Activated CD4-positive, alpha-beta memory T cell treated with anti-CD3 and anti-CD28 coated beads, Interleukin-2, amount 10 ng/mL, durations not matched to agents 7 days and 5 days (primary cell): ENCODE measurements at regions not wholly inside any gene's neighbourhood (a gene's known extent, or its start where the extent isn't known, plus 50 kb on each side); places are given as distances from the start of the nearest gene placed in this dataset.

Source experiments
- CTCF ChIA-PET: fragments of 350-600 bp; sonication (Branson Sonifier 250); formaldehyde crosslinking; loops from one replicate; lab custom pipeline; 2021; ENCODE audit warnings: antibody characterized with exemption, inconsistent platforms; lab: Charles Lee
- POLR2A ChIA-PET: fragments of 350-600 bp; sonication (Branson Sonifier 250); formaldehyde crosslinking; loops from one replicate; lab custom pipeline; 2021; ENCODE audit warnings: antibody characterized with exemption; lab: Charles Lee
- DNase-seq: peaks from one replicate; pipeline ENCODE4 v3.0.0-alpha.2; 2020
- H3K27ac Mint-ChIP-seq: one replicate; pipeline ENCODE4 v1.8.0; 2021; ENCODE audit warnings: mild to moderate bottlenecking, mixed read lengths
- H3K27me3 Mint-ChIP-seq: one replicate; pipeline ENCODE4 v1.8.0; 2021; ENCODE audit warnings: mixed read lengths
- H3K36me3 Mint-ChIP-seq: one replicate; pipeline ENCODE4 v1.8.0; 2021; ENCODE audit warnings: low read depth, mixed read lengths
- H3K4me1 Mint-ChIP-seq: one replicate; pipeline ENCODE4 v1.8.0; 2021; ENCODE audit warnings: mixed read lengths
- H3K4me3 Mint-ChIP-seq: one replicate; pipeline ENCODE4 v1.8.0; 2021; ENCODE audit warnings: mild to moderate bottlenecking, mixed read lengths
- H3K9me3 Mint-ChIP-seq: one replicate; pipeline ENCODE4 v1.8.0; 2021; ENCODE audit warnings: mixed read lengths

DNA sequence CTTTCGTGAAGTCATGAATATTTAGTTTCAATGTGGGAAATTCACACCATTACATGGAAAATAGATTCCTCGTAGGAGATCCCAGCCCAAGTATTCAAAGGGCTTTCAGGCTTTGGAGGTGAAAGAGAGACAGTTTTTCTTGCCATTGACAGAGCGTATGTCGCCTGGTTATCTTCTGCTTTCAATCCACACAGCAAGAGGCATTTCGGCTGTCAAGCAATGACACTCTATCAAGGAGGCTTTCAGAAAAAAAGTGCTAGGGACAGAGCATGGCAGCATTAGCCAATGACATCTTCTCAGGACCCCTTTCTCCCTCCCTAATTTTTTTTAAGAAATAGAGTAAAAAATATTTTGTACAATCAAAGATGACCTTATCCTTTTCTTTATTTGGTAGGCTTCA lies 492.8 kb downstream of the TMEM182 start:
- Mint-ChIP-seq H3K36me3 (no peaks in the 10 kb centered on the region), H3K9me3 (peaks cover 11% of the 10 kb centered on the region), H3K4me1 (no peaks in the 10 kb centered on the region), H3K4me3 (no peak overlapping the region), H3K27ac (no peak overlapping the region), H3K27me3 (no peaks in the 10 kb centered on the region)
- DNase-seq, result no peak
- ChIA-PET CTCF (no interaction called here), POLR2A (no interaction called here)

DNA sequence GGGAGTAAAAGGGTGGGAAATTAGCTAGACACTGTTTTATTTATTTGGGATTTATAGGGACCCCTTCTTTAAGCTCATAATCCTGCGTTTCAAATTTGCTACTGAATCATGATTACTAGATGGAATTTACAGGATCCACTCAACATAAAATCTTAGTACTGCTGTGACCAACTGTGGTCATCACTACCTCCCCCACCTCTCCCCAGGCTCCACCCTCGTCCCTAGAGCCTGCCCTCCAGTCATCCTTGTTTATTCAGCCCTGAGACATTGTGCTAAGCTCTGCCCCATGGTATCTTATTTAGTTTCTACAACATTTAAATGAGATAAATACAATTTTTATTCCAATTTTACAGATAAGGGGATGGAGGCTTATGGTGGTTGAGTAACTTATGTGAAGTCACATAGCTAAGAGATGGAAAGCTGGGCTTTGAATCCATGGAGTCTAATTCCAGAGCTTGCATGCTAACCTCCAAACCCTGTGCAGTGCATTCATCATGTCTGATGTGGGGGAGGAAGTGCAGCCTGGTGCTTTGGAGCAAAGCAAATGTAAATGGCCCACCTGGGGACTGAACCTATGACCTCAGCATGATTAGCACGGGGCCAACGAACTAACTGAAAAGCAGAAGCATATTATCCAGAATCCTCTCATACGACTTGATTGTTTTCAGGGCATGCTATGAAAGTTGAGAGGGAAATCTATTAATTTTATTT lies 502.4 kb downstream of the TMEM182 start:
- H3K4me3 Mint-ChIP-seq, result no peak overlapping the region
- POLR2A ChIA-PET, result no interaction called here
- CTCF ChIA-PET, result no interaction called here
- no peaks in the 10 kb centered on the region for H3K4me1 Mint-ChIP-seq
- H3K9me3 Mint-ChIP-seq, result peaks cover 23% of the 10 kb centered on the region
- no peak for DNase-seq
- H3K27ac Mint-ChIP-seq, result no peak overlapping the region
- no peaks in the 10 kb centered on the region for H3K27me3 Mint-ChIP-seq
- no peaks in the 10 kb centered on the region for H3K36me3 Mint-ChIP-seq

DNA sequence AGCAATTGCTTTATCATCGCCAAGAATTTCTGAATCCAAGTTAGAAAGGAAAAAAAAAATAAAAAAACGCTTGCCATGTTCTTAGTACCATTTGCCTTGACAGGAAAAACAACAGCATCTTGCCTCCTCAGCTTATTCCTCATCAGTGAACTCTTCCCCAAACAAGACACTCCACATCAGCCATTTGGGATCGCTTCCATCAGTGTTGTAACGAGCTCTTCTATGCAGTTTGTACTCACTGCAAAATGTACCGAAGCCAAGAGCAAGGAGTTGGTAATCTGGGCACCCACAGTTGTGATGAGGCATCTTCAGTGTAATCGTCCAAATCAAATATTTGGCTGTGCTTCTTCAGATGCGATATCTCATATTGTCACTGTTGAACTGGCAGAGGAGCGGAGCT lies 503.7 kb downstream of the TMEM182 start:
- CTCF ChIA-PET, result no interaction called here
- Mint-ChIP-seq H3K4me3 (no peak overlapping the region), H3K27me3 (no peaks in the 10 kb centered on the region), H3K9me3 (peaks cover 27% of the 10 kb centered on the region), H3K27ac (no peak overlapping the region), H3K4me1 (no peaks in the 10 kb centered on the region), H3K36me3 (no peaks in the 10 kb centered on the region)
- POLR2A ChIA-PET, result no interaction called here
- no peak for DNase-seq

GRCh38 chr2:103268841-103269498 lies 507.1 kb downstream of the TMEM182 start:
- no peak overlapping the region for H3K27ac Mint-ChIP-seq
- ChIA-PET CTCF (no interaction called here), POLR2A (no interaction called here)
- no peak overlapping the region for H3K4me3 Mint-ChIP-seq
- no peak for DNase-seq
- no peaks in the 10 kb centered on the region for H3K27me3 Mint-ChIP-seq
- no peaks in the 10 kb centered on the region for H3K4me1 Mint-ChIP-seq
- peaks cover 25% of the 10 kb centered on the region for H3K9me3 Mint-ChIP-seq
- H3K36me3 Mint-ChIP-seq, result no peaks in the 10 kb centered on the region

- DNase-seq, result no peak
Measured at GRCh38 chr2:103276869-103277268, 515.0 kb downstream of the TMEM182 start.

DNA sequence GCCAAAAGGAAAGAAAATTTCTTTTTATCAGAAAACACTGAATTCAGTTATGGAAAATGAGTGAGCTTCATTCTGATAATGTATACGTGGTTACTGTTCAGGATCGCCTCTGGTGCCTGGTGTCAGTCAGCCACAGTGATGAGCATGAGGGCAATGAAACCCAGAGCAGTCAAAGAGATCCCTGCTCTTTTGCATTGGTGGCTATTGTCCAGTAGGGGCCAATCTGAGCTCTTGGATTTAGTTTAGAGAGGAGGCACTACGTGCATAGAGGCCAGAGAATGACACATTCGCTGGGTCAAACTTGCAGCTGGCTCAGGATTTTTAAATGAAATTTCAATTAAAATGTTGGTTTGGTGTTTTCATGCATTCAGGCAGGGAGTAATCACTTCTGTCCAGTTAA lies 522.9 kb downstream of the TMEM182 start:
- Mint-ChIP-seq H3K36me3 (no peaks in the 10 kb centered on the region), H3K27ac (no peak overlapping the region), H3K4me3 (no peak overlapping the region), H3K27me3 (no peaks in the 10 kb centered on the region), H3K9me3 (peaks cover 8% of the 10 kb centered on the region), H3K4me1 (no peaks in the 10 kb centered on the region)
- DNase-seq, result no peak
- POLR2A ChIA-PET, result no interaction called here
- CTCF ChIA-PET, result no interaction called here

More at GRCh38 chr2:103276869-103277268, 515.0 kb downstream of the TMEM182 start:
- no peaks in the 10 kb centered on the region for H3K36me3 Mint-ChIP-seq
- H3K4me1 Mint-ChIP-seq, result no peaks in the 10 kb centered on the region
- H3K4me3 Mint-ChIP-seq, result no peak overlapping the region
- POLR2A ChIA-PET, result no interaction called here
- no peaks in the 10 kb centered on the region for H3K27me3 Mint-ChIP-seq
- CTCF ChIA-PET, result no interaction called here
- no peak overlapping the region for H3K27ac Mint-ChIP-seq
- H3K9me3 Mint-ChIP-seq, result peaks cover 2% of the 10 kb centered on the region

DNA sequence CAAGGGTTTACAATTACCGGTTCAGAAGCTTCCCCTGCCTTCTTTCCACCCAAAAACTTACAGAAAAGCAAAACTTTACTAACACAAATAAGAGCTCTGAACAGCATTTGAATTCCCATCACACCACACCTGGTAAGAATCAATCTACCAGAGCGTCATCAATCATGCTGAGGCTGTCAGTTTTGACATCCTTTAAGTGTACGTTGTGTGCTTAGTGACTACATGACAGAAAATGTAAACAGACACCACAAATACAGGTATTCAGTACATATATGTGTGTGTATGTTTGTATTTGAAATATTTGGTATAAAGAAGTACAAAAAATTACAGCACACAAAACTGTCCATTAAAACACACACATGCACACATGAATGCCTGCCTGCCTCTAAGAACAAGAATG lies 523.5 kb downstream of the TMEM182 start:
- peaks cover 8% of the 10 kb centered on the region for H3K9me3 Mint-ChIP-seq
- H3K36me3 Mint-ChIP-seq, result no peaks in the 10 kb centered on the region
- H3K4me3 Mint-ChIP-seq, result no peak overlapping the region

DNA sequence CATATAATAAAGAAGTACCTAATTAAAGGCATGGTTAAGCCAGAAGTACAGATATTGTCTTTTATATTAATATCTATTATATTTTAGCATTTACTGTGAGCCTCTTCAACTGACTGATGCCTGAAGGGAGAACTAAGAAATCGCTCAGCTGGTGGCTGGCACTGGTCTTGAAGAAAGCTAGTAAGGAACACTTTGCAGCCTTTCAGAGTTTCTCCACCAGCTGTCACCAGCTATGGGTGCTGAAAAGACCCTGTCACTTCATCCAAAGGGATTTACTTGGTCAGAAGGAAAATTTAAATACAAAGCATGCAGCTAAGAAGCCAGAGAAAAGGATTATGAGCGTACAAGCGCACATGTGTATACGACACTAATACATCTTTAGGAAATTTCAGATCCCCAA lies 525.9 kb downstream of the TMEM182 start:
- no peak for DNase-seq
- Mint-ChIP-seq H3K36me3 (no peaks in the 10 kb centered on the region), H3K27me3 (no peaks in the 10 kb centered on the region), H3K4me3 (no peak overlapping the region), H3K27ac (no peak overlapping the region), H3K9me3 (peaks cover 5% of the 10 kb centered on the region), H3K4me1 (no peaks in the 10 kb centered on the region)
- CTCF ChIA-PET, result no interaction called here
- POLR2A ChIA-PET, result no interaction called here

More for the DNA sequence above, 523.5 kb downstream of the TMEM182 start:
- H3K4me1 Mint-ChIP-seq, result no peaks in the 10 kb centered on the region
- ChIA-PET CTCF (no interaction called here), POLR2A (no interaction called here)
- H3K27ac Mint-ChIP-seq, result no peak overlapping the region
- no peaks in the 10 kb centered on the region for H3K27me3 Mint-ChIP-seq
- DNase-seq, result no peak

DNA sequence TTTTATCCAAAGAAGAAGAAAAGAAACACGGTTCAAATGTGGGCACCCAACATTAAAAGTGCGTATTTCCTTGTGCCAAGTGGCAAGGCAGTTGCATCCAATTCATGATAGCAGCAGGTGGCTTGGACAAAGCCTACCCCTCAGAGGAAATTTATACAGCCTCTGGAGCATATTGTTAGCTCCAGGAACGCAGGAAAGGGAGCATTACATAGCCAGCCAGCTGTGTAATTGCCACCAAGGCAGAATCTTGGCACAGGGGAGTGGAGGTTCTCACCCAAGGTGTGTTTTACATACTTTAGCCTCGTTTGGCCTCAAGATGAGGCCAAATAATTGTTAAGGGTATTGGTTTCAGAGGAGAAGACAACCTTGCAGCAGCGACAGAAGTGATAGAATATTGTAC lies 526.9 kb downstream of the TMEM182 start:
- no peak for DNase-seq
- Mint-ChIP-seq H3K27me3 (no peaks in the 10 kb centered on the region), H3K9me3 (peaks cover 3% of the 10 kb centered on the region), H3K4me1 (no peaks in the 10 kb centered on the region), H3K36me3 (no peaks in the 10 kb centered on the region), H3K27ac (no peak overlapping the region), H3K4me3 (no peak overlapping the region)
- POLR2A ChIA-PET, result no interaction called here
- CTCF ChIA-PET, result no interaction called here

DNA sequence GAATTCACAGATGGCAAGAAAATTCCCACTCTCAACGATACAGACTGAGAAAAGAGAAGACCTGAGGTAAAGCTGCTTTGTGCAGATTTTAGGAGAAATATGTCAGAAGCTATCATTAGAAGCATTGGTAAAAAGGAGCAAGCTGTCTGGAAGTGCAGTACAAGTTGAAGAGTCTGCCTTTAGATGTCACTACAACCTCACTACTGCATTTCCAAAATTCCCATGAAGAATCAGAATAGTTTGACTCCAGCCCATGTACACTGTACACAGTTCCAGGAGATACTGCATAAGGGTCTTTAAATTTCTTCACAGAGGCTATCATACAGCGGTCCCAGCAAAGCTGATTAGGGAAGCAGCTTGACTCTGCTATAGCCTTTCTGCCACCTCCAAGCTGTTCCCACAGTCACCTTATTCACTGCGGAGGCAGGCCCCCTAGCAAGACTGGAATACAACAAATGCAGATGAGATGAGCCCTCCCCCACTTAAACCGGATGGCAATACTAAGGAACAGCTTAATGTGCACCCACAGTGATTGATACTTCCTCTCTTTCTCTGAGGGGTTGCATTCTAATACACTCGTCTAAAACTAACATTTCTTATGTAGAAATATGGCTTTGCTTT lies 527.4 kb downstream of the TMEM182 start:
- Mint-ChIP-seq H3K36me3 (no peaks in the 10 kb centered on the region), H3K4me3 (no peak overlapping the region), H3K27me3 (no peaks in the 10 kb centered on the region), H3K27ac (no peak overlapping the region), H3K4me1 (no peaks in the 10 kb centered on the region), H3K9me3 (peaks cover 3% of the 10 kb centered on the region)
- ChIA-PET CTCF (no interaction called here), POLR2A (no interaction called here)
- DNase-seq, result no peak

DNA sequence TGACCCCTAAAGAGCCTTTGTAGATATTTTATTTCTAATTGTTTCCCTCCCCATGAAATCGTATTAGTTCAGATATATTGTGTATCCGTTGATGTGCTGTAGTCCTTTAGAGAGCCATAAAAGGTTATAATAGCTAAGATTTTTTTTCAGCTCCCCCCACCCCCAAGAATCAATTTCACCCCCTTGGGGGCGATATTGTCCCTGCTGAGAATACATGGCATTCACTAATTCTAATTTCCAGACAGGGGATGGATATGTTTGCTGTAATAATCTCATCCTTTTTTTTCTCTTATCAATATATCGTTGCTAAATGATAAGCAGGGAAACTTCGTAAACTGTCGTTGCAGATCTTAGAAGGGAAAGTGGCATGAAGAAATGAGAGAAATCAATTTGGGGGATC lies 530.7 kb downstream of the TMEM182 start:
- no peaks in the 10 kb centered on the region for H3K4me1 Mint-ChIP-seq
- no peak overlapping the region for H3K4me3 Mint-ChIP-seq
- ChIA-PET POLR2A (no interaction called here), CTCF (no interaction called here)
- no peak for DNase-seq
- H3K36me3 Mint-ChIP-seq, result no peaks in the 10 kb centered on the region
- peaks cover 3% of the 10 kb centered on the region for H3K9me3 Mint-ChIP-seq
- H3K27ac Mint-ChIP-seq, result no peak overlapping the region
- H3K27me3 Mint-ChIP-seq, result no peaks in the 10 kb centered on the region

DNA sequence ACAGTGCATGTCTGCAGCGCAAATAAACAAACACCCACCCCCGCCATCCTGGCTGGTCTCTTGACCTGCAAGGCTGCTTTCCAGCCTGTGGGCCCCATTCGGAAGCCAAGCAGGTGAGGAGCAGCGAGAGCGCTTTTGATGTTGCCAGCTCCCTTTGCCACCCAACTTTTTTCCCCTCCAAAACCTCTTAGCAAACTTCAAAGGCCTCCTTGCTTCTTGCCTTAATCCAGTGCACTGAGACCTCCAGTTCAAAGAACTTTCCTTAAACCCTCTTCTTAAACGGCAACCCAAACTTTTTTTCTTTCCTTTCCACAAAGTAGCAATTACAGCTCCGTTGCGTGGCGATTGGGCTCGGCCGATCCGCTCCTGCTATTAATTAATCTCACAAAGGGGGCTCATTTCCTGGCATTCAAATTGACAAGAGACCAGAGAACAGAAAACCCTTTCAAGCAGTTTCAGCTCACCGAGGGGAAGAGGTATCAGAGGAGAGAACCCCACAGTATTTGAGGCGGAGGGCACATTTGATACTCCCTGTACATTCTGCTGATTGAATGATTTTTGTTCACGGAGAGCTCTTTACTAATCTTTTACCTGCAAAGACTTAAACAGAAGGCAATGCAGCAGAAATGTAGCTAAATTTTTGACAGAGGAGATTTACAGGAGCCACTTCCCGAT lies 531.4 kb downstream of the TMEM182 start:
- Mint-ChIP-seq H3K9me3 (peaks cover 3% of the 10 kb centered on the region), H3K27ac (no peak overlapping the region), H3K4me1 (no peaks in the 10 kb centered on the region), H3K36me3 (no peaks in the 10 kb centered on the region), H3K27me3 (no peaks in the 10 kb centered on the region), H3K4me3 (no peak overlapping the region)
- ChIA-PET CTCF (no interaction called here), POLR2A (no interaction called here)
- no peak for DNase-seq

GRCh38 chr2:103293742-103294077 lies 531.9 kb downstream of the TMEM182 start:
- Mint-ChIP-seq H3K9me3 (peaks cover 3% of the 10 kb centered on the region), H3K27me3 (no peaks in the 10 kb centered on the region), H3K27ac (no peak overlapping the region), H3K4me3 (no peak overlapping the region), H3K4me1 (no peaks in the 10 kb centered on the region), H3K36me3 (no peaks in the 10 kb centered on the region)
- ChIA-PET CTCF (no interaction called here), POLR2A (no interaction called here)
- no peak for DNase-seq
